WTC11 (cell line): ENCODE measurements at regions not wholly inside any gene's neighbourhood (a gene's known extent, or its start where the extent isn't known, plus 50 kb on each side); places are given as distances from the start of the nearest gene placed in this dataset.

Experiments
- ATF1 ChIP-seq: sonication (generic); formaldehyde crosslinking; IDR thresholded peaks from 2 replicates; pipeline ENCODE4 v1.8.1; 2023; ENCODE audit warnings: mild to moderate bottlenecking, moderate library complexity, missing genetic modification reagents
- ATF3 ChIP-seq: sonication (generic); formaldehyde crosslinking; conservative IDR thresholded peaks from 2 replicates; pipeline ENCODE4 v1.8.1; 2022; ENCODE audit warnings: mild to moderate bottlenecking, missing genetic modification reagents
- CTCF ChIP-seq: fragments of 200-600 bp; IDR thresholded peaks from 2 replicates; pipeline ENCODE4 v1.8.0; 2022; ENCODE audit warnings: antibody characterized with exemption
- IRF1 ChIP-seq: sonication (generic); formaldehyde crosslinking; IDR thresholded peaks from 2 replicates; pipeline ENCODE4 v1.8.0; 2023; ENCODE audit warnings: missing genetic modification reagents
- JUN ChIP-seq: sonication (generic); formaldehyde crosslinking; IDR thresholded peaks from 2 replicates; pipeline ENCODE4 v1.8.0; 2023; ENCODE audit warnings: mild to moderate bottlenecking, missing genetic modification reagents
- NFYB ChIP-seq: sonication (generic); formaldehyde crosslinking; conservative IDR thresholded peaks from 2 replicates; pipeline ENCODE4 v1.8.0; 2022; ENCODE audit warnings: low read depth, missing genetic modification reagents
- TP53 ChIP-seq: sonication (generic); formaldehyde crosslinking; IDR thresholded peaks from 2 replicates; pipeline ENCODE4 v1.8.1; 2023; ENCODE audit warnings: mild to moderate bottlenecking, missing genetic modification reagents
- TF ChIP-seq, protein P1 (sequence below): sonication (generic); formaldehyde crosslinking; IDR thresholded peaks from 2 replicates; pipeline ENCODE4 v1.8.1; 2023; ENCODE audit warnings: mild to moderate bottlenecking, missing genetic modification reagents, moderate library complexity

GRCh38 chr4:138579146-138579545 is 337.0 kb upstream of the SLC7A11 start:
- TF ChIP-seq CTCF (no peak), TP53 (no peak), ATF1 (CRISPR knock-in tag) (no peak), ATF3 (no peak), NFYB (no peak), JUN (CRISPR knock-in tag) (no peak), IRF1 (no peak)
- TF ChIP-seq, protein P1, sequence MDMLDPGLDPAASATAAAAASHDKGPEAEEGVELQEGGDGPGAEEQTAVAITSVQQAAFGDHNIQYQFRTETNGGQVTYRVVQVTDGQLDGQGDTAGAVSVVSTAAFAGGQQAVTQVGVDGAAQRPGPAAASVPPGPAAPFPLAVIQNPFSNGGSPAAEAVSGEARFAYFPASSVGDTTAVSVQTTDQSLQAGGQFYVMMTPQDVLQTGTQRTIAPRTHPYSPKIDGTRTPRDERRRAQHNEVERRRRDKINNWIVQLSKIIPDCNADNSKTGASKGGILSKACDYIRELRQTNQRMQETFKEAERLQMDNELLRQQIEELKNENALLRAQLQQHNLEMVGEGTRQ (CRISPR knock-in tag): no peak
